Left ventricle myocardium inferior (tissue), 1 donor: ENCODE measurements at regions not wholly inside any gene's neighbourhood (a gene's known extent, or its start where the extent isn't known, plus 50 kb on each side); places are given as distances from the start of the nearest gene placed in this dataset.
"Not testable (repeated sequence)": the region's sequence is repeated elsewhere in the genome, so short reads cannot be mapped to it uniquely, and the experiment has no call there.

ENCODE experiments used
- DNase-seq: peaks from one replicate; pipeline ENCODE4 v3.0.0-alpha.2; 2020
- H3K27ac ChIP-seq: fragments of 200-600 bp; replicated peaks from 2 replicates; pipeline ENCODE4 v1.8.0; 2021
- H3K27me3 ChIP-seq: fragments of 200-600 bp; 2 replicates; pipeline ENCODE4 v1.8.0; 2021; ENCODE audit warnings: low read depth
- H3K36me3 ChIP-seq: fragments of 200-600 bp; 2 replicates; pipeline ENCODE4 v1.8.0; 2021
- H3K4me1 ChIP-seq: fragments of 200-600 bp; 2 replicates; pipeline ENCODE4 v1.8.0; 2021
- H3K4me3 ChIP-seq: fragments of 200-600 bp; 2 replicates; pipeline ENCODE4 v1.8.0; 2021; ENCODE audit warnings: mild to moderate bottlenecking, moderate library complexity
- H3K9me3 ChIP-seq: fragments of 200-600 bp; replicated peaks from 2 replicates; pipeline ENCODE4 v1.8.0; 2021
- CTCF ChIP-seq: fragments of 200-600 bp; IDR thresholded peaks from 2 replicates; pipeline ENCODE4 v1.8.0; 2021; ENCODE audit warnings: antibody characterized with exemption, mild to moderate bottlenecking, borderline replicate concordance
- intact Hi-C: fragments of 100-400 bp; cut with micrococcal nuclease; formaldehyde crosslinking; loops from one replicate; pipeline ENCODE4 v1.11.0; 2022
- donor health status: DM: no; HTN: yes; CAD: no; lungs with severe emphysema.

- Histone ChIP-seq H3K36me3 (no peaks in the 10 kb centered on the region), H3K27ac (no peak overlapping the region), H3K9me3 (no peaks in the 10 kb centered on the region), H3K4me3 (no peak overlapping the region), H3K4me1 (peaks cover 1% of the 10 kb centered on the region), H3K27me3 (peaks cover 35% of the 10 kb centered on the region)
- intact Hi-C loops, result no loop called here
- no peak for TF ChIP-seq CTCF
- no peak for DNase-seq
Observed at GRCh38 chr7:3138997-3139396, 95.3 kb upstream of the CARD11 start.

GRCh38 chr7:3140834-3141233 lies 97.2 kb upstream of the CARD11 start:
- no peaks in the 10 kb centered on the region for H3K9me3 ChIP-seq
- H3K27me3 ChIP-seq, result peaks cover 39% of the 10 kb centered on the region
- TF ChIP-seq CTCF, result no peak
- no peak overlapping the region for H3K4me3 ChIP-seq
- peaks cover 8% of the 10 kb centered on the region for H3K4me1 ChIP-seq
- DNase-seq, result no peak
- no peak overlapping the region for H3K27ac ChIP-seq
- intact Hi-C loops, result no loop called here
- H3K36me3 ChIP-seq, result no peaks in the 10 kb centered on the region

GRCh38 chr7:3141326-3141725 lies 97.7 kb upstream of the CARD11 start:
- no peak for DNase-seq
- Histone ChIP-seq H3K4me3 (no peak overlapping the region), H3K9me3 (no peaks in the 10 kb centered on the region), H3K27ac (no peak overlapping the region), H3K4me1 (peaks cover 8% of the 10 kb centered on the region), H3K36me3 (no peaks in the 10 kb centered on the region), H3K27me3 (peaks cover 40% of the 10 kb centered on the region)
- intact Hi-C loops, result no loop called here
- TF ChIP-seq CTCF, result no peak

GRCh38 chr7:3143869-3144775 lies 100.5 kb upstream of the CARD11 start:
- no peaks in the 10 kb centered on the region for H3K36me3 ChIP-seq
- H3K4me3 ChIP-seq, result no peak overlapping the region
- H3K27ac ChIP-seq, result no peak overlapping the region
- H3K9me3 ChIP-seq, result no peaks in the 10 kb centered on the region
- H3K4me1 ChIP-seq, result peaks cover 8% of the 10 kb centered on the region
- no peak for TF ChIP-seq CTCF
- DNase-seq, result no peak
- intact Hi-C loops, result no loop called here
- peaks cover 45% of the 10 kb centered on the region for H3K27me3 ChIP-seq

- intact Hi-C loops, H3K4me3 ChIP-seq, H3K4me1 ChIP-seq, H3K9me3 ChIP-seq, DNase-seq, H3K27ac ChIP-seq, H3K36me3 ChIP-seq: not testable (repeated sequence)
- peaks cover 43% of the 10 kb centered on the region for H3K27me3 ChIP-seq
Observed at GRCh38 chr7:3144776-3145125, 101.1 kb upstream of the CARD11 start.

GRCh38 chr7:3146571-3147226 lies 103.0 kb upstream of the CARD11 start:
- DNase-seq, result no peak
- Histone ChIP-seq H3K9me3 (no peaks in the 10 kb centered on the region), H3K36me3 (no peaks in the 10 kb centered on the region), H3K27me3 (peaks cover 34% of the 10 kb centered on the region), H3K27ac (no peak overlapping the region), H3K4me1 (peaks cover 8% of the 10 kb centered on the region), H3K4me3 (no peak overlapping the region)
- intact Hi-C loops, result no loop called here
- TF ChIP-seq CTCF, result no peak

- H3K27ac ChIP-seq, intact Hi-C loops, H3K9me3 ChIP-seq, H3K36me3 ChIP-seq, DNase-seq, H3K4me3 ChIP-seq, H3K4me1 ChIP-seq: not testable (repeated sequence)
- H3K27me3 ChIP-seq, result peaks cover 44% of the 10 kb centered on the region
Observed at GRCh38 chr7:3148471-3148870, 104.8 kb upstream of the CARD11 start.
